Calu3 (cell line): ENCODE measurements at regions not wholly inside any gene's neighbourhood (a gene's known extent, or its start where the extent isn't known, plus 50 kb on each side); places are given as distances from the start of the nearest gene placed in this dataset.
A peak's percentile ranks its signal among the peaks of the same experiment; 100 is the strongest.

Source experiments
- BruUV-seq: library from RNA; stranded (reverse); fragments of 400-500 nt; replicated peaks from 2 replicates; lab custom pipeline; 2021; lab: Mats Ljungman, UMichigan
- CTCF ChIA-PET: fragments of 300-600 bp; sonication (Branson Sonifier 250); formaldehyde crosslinking; loops from one replicate; lab custom pipeline; 2022; ENCODE audit warnings: antibody characterized with exemption; lab: Charles Lee
- DNase-seq: peaks from one replicate; pipeline ENCODE4 v3.0.0; 2022
- H3K27ac Mint-ChIP-seq: one replicate; pipeline ENCODE4 v1.8.0; 2022; ENCODE audit warnings: mixed read lengths; ENCODE audit not compliant: unreplicated experiment
- H3K27me3 Mint-ChIP-seq: one replicate; pipeline ENCODE4 v1.8.0; 2022; ENCODE audit warnings: mixed read lengths; ENCODE audit not compliant: unreplicated experiment
- H3K36me3 Mint-ChIP-seq: one replicate; pipeline ENCODE4 v1.8.0; 2022; ENCODE audit warnings: mild to moderate bottlenecking, moderate library complexity, mixed read lengths; ENCODE audit not compliant: insufficient read depth, unreplicated experiment
- H3K4me1 Mint-ChIP-seq: one replicate; pipeline ENCODE4 v1.8.0; 2022; ENCODE audit warnings: mild to moderate bottlenecking, low read depth, mixed read lengths; ENCODE audit not compliant: unreplicated experiment
- H3K4me3 Mint-ChIP-seq: one replicate; pipeline ENCODE4 v1.8.0; 2022; ENCODE audit warnings: mild to moderate bottlenecking, low read depth, moderate library complexity, mixed read lengths; ENCODE audit not compliant: unreplicated experiment
- H3K9me3 Mint-ChIP-seq: one replicate; pipeline ENCODE4 v1.8.0; 2022; ENCODE audit warnings: low read depth, mixed read lengths; ENCODE audit not compliant: unreplicated experiment
- CTCF ChIP-seq: fragments of 200-600 bp; IDR thresholded peaks from one replicate; pipeline ENCODE4 v1.8.0; 2022; ENCODE audit warnings: antibody characterized with exemption; ENCODE audit not compliant: unreplicated experiment
- intact Hi-C: fragments of 100-400 bp; cut with micrococcal nuclease; formaldehyde crosslinking; loops from one replicate; pipeline ENCODE4 v1.10.0; 2022; ENCODE audit not compliant: unreplicated experiment

- Mint-ChIP-seq H3K4me3 (no peak overlapping the region), H3K36me3 (no peaks in the 10 kb centered on the region), H3K4me1 (peaks cover 15% of the 10 kb centered on the region), H3K9me3 (no peaks in the 10 kb centered on the region), H3K27ac (peak overlapping the region; percentile 50), H3K27me3 (no peaks in the 10 kb centered on the region)
- no TSS peak for BruUV-seq
- CTCF ChIA-PET: interaction anchor here (0.7 kb wide), 1 partner anchor 67 kb away, joined by 3 read pairs; no protein-coding TSS in a partner anchor
- intact Hi-C loops: no loop called here
- DNase-seq: no peak
- no peak for TF ChIP-seq CTCF
Observed at GRCh38 chr2:240369335-240369734, 66.1 kb upstream of the GPC1 start.

- CTCF ChIA-PET: interaction anchor here (0.7 to 1.1 kb wide), 3 partner anchors 12 to 114 kb away, joined by 3 to 4 read pairs (median 3); no protein-coding TSS in a partner anchor
- no peaks in the 10 kb centered on the region for H3K9me3 Mint-ChIP-seq
- no peak overlapping the region for H3K4me3 Mint-ChIP-seq
- no peaks in the 10 kb centered on the region for H3K36me3 Mint-ChIP-seq
- peak; percentile 92 for DNase-seq
- peaks cover 15% of the 10 kb centered on the region for H3K4me1 Mint-ChIP-seq
- peak overlapping the region; percentile 69 for H3K27ac Mint-ChIP-seq
- no peaks in the 10 kb centered on the region for H3K27me3 Mint-ChIP-seq
- intact Hi-C loops: loop anchor here (10.0 kb wide), 1 partner anchor 115 kb away; no protein-coding TSS in a partner anchor
- TF ChIP-seq CTCF: no peak
- no TSS peak for BruUV-seq
Observed at GRCh38 chr2:240369801-240370585, 65.5 kb upstream of the GPC1 start.

GRCh38 chr2:240371129-240372000 lies 64.1 kb upstream of the GPC1 start:
- Mint-ChIP-seq H3K9me3 (no peaks in the 10 kb centered on the region), H3K27me3 (no peaks in the 10 kb centered on the region), H3K27ac (no peak overlapping the region), H3K4me3 (no peak overlapping the region), H3K4me1 (peaks cover 15% of the 10 kb centered on the region), H3K36me3 (no peaks in the 10 kb centered on the region)
- no peak for TF ChIP-seq CTCF
- CTCF ChIA-PET: no interaction called here
- no peak for DNase-seq
- BruUV-seq: no TSS peak
- intact Hi-C loops: loop anchor here (10.0 kb wide), 1 partner anchor 117 kb away; no protein-coding TSS in a partner anchor

GRCh38 chr2:240372101-240372500 lies 63.4 kb upstream of the GPC1 start:
- no peak overlapping the region for H3K27ac Mint-ChIP-seq
- intact Hi-C loops: loop anchor here (10.0 kb wide), 1 partner anchor 117 kb away; no protein-coding TSS in a partner anchor
- H3K36me3 Mint-ChIP-seq: no peaks in the 10 kb centered on the region
- no peak for TF ChIP-seq CTCF
- no TSS peak for BruUV-seq
- H3K9me3 Mint-ChIP-seq: no peaks in the 10 kb centered on the region
- H3K27me3 Mint-ChIP-seq: no peaks in the 10 kb centered on the region
- DNase-seq: no peak
- H3K4me1 Mint-ChIP-seq: peaks cover 15% of the 10 kb centered on the region
- no peak overlapping the region for H3K4me3 Mint-ChIP-seq
- CTCF ChIA-PET: no interaction called here
